ENCODE measurements at regions not wholly inside any gene's neighbourhood (a gene's known extent, or its start where the extent isn't known, plus 50 kb on each side); places are given as distances from the start of the nearest gene placed in this dataset.
"Not testable (repeated sequence)": the region's sequence is repeated elsewhere in the genome, so short reads cannot be mapped to it uniquely, and the experiment has no call there.

DNA sequence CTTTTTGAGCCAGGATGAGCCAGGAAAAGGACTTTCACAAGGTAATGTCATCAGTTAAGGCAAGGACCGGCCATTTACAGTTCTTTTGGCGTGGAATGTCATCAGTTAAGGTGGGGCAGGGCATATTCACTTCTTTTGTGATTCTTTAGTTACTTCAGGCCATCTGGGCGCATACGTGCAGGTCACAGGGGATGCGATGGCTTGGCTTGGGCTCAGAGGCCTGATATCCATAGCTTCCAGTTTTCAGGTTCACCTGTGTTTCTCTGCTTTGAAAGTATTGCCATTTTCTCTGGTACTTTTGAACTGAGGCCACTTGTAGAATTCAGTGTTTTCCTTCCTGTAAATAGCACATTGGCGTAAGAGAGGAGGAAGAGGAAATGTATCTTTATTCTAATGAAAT lies 546.9 kb downstream of the NR2F2 start:
- not testable (repeated sequence) for DNase-seq; H3K27ac ChIP-seq (ENCODE audit: low read length); H3K4me1 ChIP-seq (ENCODE audit: control insufficient read depth, insufficient read depth, low read length); H3K36me3 ChIP-seq (ENCODE audit: control insufficient read depth, insufficient read depth, low read length); H3K4me3 ChIP-seq (ENCODE audit: low read length); H3K27me3 ChIP-seq (ENCODE audit: control insufficient read depth, insufficient read depth, low read length); H3K9me3 ChIP-seq (ENCODE audit: control insufficient read depth, low read depth, low read length)
- WGBS (ENCODE audit: insufficient coverage, low lambda C conversion rate) = no CpG with 5 or more reads among the region's 6 CpGs

DNA sequence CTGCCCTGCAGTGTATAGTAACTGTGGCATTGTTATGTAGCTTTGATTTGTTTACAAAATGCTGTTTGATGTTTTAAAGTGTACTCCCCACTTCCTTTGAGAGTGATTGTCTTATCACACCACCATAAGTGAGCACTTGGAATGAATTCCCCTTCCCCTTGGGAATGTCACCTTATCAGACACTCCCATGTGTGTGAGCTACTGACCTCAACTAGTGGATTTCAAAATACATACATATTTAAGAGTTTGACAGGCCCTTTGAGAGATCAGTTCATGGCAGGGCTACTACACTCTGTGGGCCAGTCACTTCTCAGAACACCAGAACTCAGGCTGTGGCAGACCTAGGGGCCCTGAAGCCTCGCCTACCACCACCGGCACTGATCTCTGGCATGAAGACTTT lies 547.6 kb downstream of the NR2F2 start:
- no peaks in the 10 kb centered on the region for H3K27me3 ChIP-seq (ENCODE audit: control insufficient read depth, insufficient read depth, low read length)
- WGBS (ENCODE audit: insufficient coverage, low lambda C conversion rate) = no CpG with 5 or more reads among the region's 2 CpGs
- H3K4me1 ChIP-seq (ENCODE audit: control insufficient read depth, insufficient read depth, low read length) = no peaks in the 10 kb centered on the region
- H3K36me3 ChIP-seq (ENCODE audit: control insufficient read depth, insufficient read depth, low read length) = no peaks in the 10 kb centered on the region
- H3K4me3 ChIP-seq (ENCODE audit: low read length) = no peak overlapping the region
- no peaks in the 10 kb centered on the region for H3K9me3 ChIP-seq (ENCODE audit: control insufficient read depth, low read depth, low read length)
- DNase-seq = no peak
- H3K27ac ChIP-seq (ENCODE audit: low read length) = no peak overlapping the region

DNA sequence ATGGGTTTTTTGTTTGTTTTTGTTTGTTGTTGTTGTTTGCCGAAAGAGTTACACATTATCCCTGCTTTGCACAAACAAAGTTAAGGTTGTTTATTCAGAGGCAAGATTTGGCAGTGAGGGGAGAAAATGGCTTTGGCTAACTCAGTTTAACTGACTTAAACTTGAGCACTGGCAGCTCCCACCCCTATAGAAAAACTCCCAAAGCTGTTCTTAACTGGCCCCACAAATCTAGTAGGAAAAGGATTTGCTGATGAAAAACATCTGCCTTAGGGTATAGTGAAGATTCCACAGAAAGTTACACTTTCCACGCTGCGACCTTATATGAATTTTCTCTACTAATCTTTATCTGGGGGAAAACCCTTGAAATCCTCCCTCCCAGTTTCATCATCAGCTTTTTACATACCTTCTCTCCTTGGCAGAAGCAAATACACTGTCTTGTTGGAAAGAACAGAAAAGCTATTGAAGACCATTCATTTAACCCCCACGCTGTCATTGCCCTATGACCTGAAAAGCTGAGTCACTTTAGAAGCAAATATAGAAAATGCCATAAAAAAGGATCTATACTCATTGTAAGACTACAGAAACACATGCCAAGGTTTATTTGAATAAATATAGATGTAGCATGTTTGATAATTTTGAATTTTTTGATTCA lies 551.7 kb downstream of the NR2F2 start:
- no CpG with 5 or more reads among the region's 4 CpGs for WGBS (ENCODE audit: insufficient coverage, low lambda C conversion rate)

DNA sequence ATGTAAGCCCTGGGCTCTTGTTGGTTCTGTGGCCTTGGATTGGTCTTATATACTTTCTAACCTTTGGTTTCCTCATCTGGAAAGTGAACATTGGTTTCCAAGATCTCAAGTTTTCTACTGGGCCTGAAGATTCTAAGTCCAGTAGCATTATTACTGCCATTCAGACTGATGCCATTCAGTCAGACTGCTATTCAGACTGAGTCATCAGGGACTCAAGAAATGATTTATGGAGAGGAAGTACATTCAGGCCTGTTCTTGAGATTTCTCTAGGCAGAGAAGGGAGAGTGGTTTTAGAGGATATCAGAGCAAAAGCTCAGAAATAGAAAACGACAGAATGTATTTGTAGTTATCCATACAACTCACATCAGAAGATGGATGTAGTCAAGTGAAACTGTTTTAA lies 557.2 kb downstream of the NR2F2 start:
- H3K27me3 ChIP-seq (ENCODE audit: control insufficient read depth, insufficient read depth, low read length) = no peaks in the 10 kb centered on the region
- H3K4me3 ChIP-seq (ENCODE audit: low read length) = no peak overlapping the region
- H3K36me3 ChIP-seq (ENCODE audit: control insufficient read depth, insufficient read depth, low read length) = no peaks in the 10 kb centered on the region
- DNase-seq = no peak
- no CpG with 5 or more reads among the region's 1 CpG for WGBS (ENCODE audit: insufficient coverage, low lambda C conversion rate)
- H3K9me3 ChIP-seq (ENCODE audit: control insufficient read depth, low read depth, low read length) = no peaks in the 10 kb centered on the region
- no peaks in the 10 kb centered on the region for H3K4me1 ChIP-seq (ENCODE audit: control insufficient read depth, insufficient read depth, low read length)
- H3K27ac ChIP-seq (ENCODE audit: low read length) = no peak overlapping the region

More for the DNA sequence above, 551.7 kb downstream of the NR2F2 start:
- no peaks in the 10 kb centered on the region for H3K4me1 ChIP-seq (ENCODE audit: control insufficient read depth, insufficient read depth, low read length)
- no peaks in the 10 kb centered on the region for H3K9me3 ChIP-seq (ENCODE audit: control insufficient read depth, low read depth, low read length)
- H3K27ac ChIP-seq (ENCODE audit: low read length) = no peak overlapping the region
- no peaks in the 10 kb centered on the region for H3K36me3 ChIP-seq (ENCODE audit: control insufficient read depth, insufficient read depth, low read length)
- H3K27me3 ChIP-seq (ENCODE audit: control insufficient read depth, insufficient read depth, low read length) = no peaks in the 10 kb centered on the region
- no peak overlapping the region for H3K4me3 ChIP-seq (ENCODE audit: low read length)
- no peak for DNase-seq

DNA sequence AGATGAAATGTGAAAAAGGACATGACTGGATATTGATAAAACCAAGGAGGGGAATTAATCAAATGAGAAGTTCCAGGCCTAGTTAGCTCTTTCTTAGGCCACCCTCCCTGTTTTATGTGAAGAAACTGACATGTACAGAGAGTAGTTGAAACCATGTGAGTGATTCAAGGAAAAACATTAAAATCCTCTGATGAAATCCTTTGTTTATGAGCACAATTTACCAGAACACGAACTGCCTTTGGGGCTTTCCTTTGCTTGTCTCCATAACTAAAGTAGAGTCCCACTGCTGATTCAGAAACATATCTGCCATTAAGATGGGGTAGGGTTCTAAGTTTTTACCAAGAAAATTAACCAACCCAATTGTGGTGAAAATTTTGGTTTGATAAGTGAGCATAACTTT lies 558.3 kb downstream of the NR2F2 start:
- no peaks in the 10 kb centered on the region for H3K9me3 ChIP-seq (ENCODE audit: control insufficient read depth, low read depth, low read length)
- DNase-seq = no peak
- H3K27me3 ChIP-seq (ENCODE audit: control insufficient read depth, insufficient read depth, low read length) = no peaks in the 10 kb centered on the region
- no peaks in the 10 kb centered on the region for H3K4me1 ChIP-seq (ENCODE audit: control insufficient read depth, insufficient read depth, low read length)
- no CpG with 5 or more reads among the region's 1 CpG for WGBS (ENCODE audit: insufficient coverage, low lambda C conversion rate)
- no peaks in the 10 kb centered on the region for H3K36me3 ChIP-seq (ENCODE audit: control insufficient read depth, insufficient read depth, low read length)
- no peak overlapping the region for H3K4me3 ChIP-seq (ENCODE audit: low read length)
- no peak overlapping the region for H3K27ac ChIP-seq (ENCODE audit: low read length)

DNA sequence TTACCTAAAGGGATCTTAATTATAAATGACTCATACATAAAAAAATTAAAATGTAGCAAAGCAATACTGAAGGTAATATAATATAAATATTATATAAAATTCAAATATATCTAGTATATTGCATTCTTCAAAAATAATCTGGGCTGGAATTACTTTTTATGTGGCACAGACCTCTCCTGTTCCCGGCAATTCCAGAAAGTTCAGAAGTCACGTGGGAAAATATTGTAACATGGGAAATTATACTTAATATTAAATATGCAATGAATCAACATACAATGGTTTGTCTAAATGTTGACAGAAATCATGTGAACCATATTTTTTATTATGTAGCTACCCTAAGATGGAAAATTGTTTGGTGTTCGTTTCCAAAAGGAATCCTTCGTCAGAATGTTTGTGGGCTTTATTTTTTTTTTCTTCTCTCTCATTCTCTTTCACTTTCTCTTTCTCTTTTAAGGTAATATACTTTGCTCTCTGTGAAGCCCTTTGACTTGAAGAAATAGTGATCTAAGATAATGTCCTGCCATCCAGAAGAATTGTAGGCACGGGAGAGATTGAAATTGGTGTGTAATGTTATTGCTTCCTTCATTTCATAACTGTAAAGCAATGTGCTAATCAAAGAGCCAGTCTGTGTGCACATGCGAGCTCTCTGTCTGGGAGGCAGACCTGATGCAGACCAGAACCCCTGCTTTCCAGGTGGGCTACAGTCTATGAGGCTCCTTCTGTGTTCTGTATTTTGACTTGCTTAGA lies 559.4 kb downstream of the NR2F2 start:
- no peak overlapping the region for H3K4me3 ChIP-seq (ENCODE audit: low read length)
- H3K27me3 ChIP-seq (ENCODE audit: control insufficient read depth, insufficient read depth, low read length) = no peaks in the 10 kb centered on the region
- no peaks in the 10 kb centered on the region for H3K9me3 ChIP-seq (ENCODE audit: control insufficient read depth, low read depth, low read length)
- H3K27ac ChIP-seq (ENCODE audit: low read length) = no peak overlapping the region
- WGBS (ENCODE audit: insufficient coverage, low lambda C conversion rate) = 33% methylated on average over 5 of the region's 6 CpGs
- no peaks in the 10 kb centered on the region for H3K36me3 ChIP-seq (ENCODE audit: control insufficient read depth, insufficient read depth, low read length)
- peak in 1 of 2 donors; percentile 7 for DNase-seq
- no peaks in the 10 kb centered on the region for H3K4me1 ChIP-seq (ENCODE audit: control insufficient read depth, insufficient read depth, low read length)

DNA sequence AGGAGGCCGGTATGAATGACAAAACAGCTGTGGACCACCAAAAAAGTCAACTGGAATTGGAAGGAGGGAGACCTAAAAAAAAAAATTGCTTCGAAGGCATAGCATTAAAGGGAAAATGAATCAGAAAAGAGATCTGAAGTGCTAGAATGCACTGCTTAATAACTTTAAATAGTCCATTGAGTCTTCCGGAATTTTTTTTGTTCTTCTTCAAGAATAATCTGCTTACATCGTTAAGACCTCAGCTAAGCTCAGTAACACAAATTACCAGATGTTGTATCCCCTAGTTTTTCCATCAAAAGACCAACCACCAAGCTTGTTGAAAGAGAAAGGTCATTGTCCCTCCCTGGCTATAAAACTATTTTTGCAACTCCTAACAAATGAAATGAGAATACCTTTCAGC lies 560.5 kb downstream of the NR2F2 start:
- whole genome bisulfite sequencing (ENCODE audit: insufficient coverage, low lambda C conversion rate) = 75% methylated on average over 2 of the region's 4 CpGs
- no peaks in the 10 kb centered on the region for H3K36me3 ChIP-seq (ENCODE audit: control insufficient read depth, insufficient read depth, low read length)
- no peak overlapping the region for H3K4me3 ChIP-seq (ENCODE audit: low read length)
- no peaks in the 10 kb centered on the region for H3K27me3 ChIP-seq (ENCODE audit: control insufficient read depth, insufficient read depth, low read length)
- no peaks in the 10 kb centered on the region for H3K4me1 ChIP-seq (ENCODE audit: control insufficient read depth, insufficient read depth, low read length)
- no peak overlapping the region for H3K27ac ChIP-seq (ENCODE audit: low read length)
- H3K9me3 ChIP-seq (ENCODE audit: control insufficient read depth, low read depth, low read length) = no peaks in the 10 kb centered on the region
- no peak for DNase-seq

- no peaks in the 10 kb centered on the region for H3K4me1 ChIP-seq (ENCODE audit: control insufficient read depth, insufficient read depth, low read length)
- no peaks in the 10 kb centered on the region for H3K36me3 ChIP-seq (ENCODE audit: control insufficient read depth, insufficient read depth, low read length)
- no peak overlapping the region for H3K27ac ChIP-seq (ENCODE audit: low read length)
- WGBS (ENCODE audit: insufficient coverage, low lambda C conversion rate) = 67% methylated on average over 2 of the region's 5 CpGs
- no peak overlapping the region for H3K4me3 ChIP-seq (ENCODE audit: low read length)
- DNase-seq = no peak
- H3K27me3 ChIP-seq (ENCODE audit: control insufficient read depth, insufficient read depth, low read length) = no peaks in the 10 kb centered on the region
- H3K9me3 ChIP-seq (ENCODE audit: control insufficient read depth, low read depth, low read length) = no peaks in the 10 kb centered on the region
Measured at GRCh38 chr15:96893159-96893906, 562.8 kb downstream of the NR2F2 start.

- H3K9me3 ChIP-seq (ENCODE audit: control insufficient read depth, low read depth, low read length) = no peaks in the 10 kb centered on the region
- no peak overlapping the region for H3K27ac ChIP-seq (ENCODE audit: low read length)
- no peak overlapping the region for H3K4me3 ChIP-seq (ENCODE audit: low read length)
- no peaks in the 10 kb centered on the region for H3K4me1 ChIP-seq (ENCODE audit: control insufficient read depth, insufficient read depth, low read length)
- WGBS (ENCODE audit: insufficient coverage, low lambda C conversion rate) = 100% methylated on average over 1 of the region's 1 CpG
- no peaks in the 10 kb centered on the region for H3K36me3 ChIP-seq (ENCODE audit: control insufficient read depth, insufficient read depth, low read length)
- no peaks in the 10 kb centered on the region for H3K27me3 ChIP-seq (ENCODE audit: control insufficient read depth, insufficient read depth, low read length)
- DNase-seq = no peak
Measured at GRCh38 chr15:96894659-96895058, 564.2 kb downstream of the NR2F2 start.

DNA sequence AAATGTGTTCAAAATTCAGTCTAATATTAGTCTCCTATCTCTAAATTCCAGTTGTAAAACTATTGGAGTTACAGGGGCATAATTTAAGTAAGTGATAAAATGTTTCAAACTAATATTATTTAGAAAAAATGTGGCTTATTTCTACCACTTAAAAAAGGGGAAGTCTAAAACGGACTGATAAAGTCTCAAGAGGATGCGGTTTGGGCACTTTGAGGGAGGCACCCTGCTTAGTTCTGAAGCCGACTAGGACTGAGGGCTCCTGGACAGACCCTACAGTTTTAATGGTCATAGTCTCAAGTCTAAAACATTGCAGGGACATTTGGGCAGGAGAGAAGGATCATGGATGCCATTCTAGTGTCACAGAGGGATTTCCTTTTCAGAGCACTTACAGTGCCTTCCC lies 566.3 kb downstream of the NR2F2 start:
- Histone ChIP-seq H3K27ac (ENCODE audit: low read length) (no peak overlapping the region), H3K9me3 (ENCODE audit: control insufficient read depth, low read depth, low read length) (peaks cover 4% of the 10 kb centered on the region), H3K4me3 (ENCODE audit: low read length) (no peak overlapping the region), H3K4me1 (ENCODE audit: control insufficient read depth, insufficient read depth, low read length) (no peaks in the 10 kb centered on the region), H3K27me3 (ENCODE audit: control insufficient read depth, insufficient read depth, low read length) (no peaks in the 10 kb centered on the region), H3K36me3 (ENCODE audit: control insufficient read depth, insufficient read depth, low read length) (no peaks in the 10 kb centered on the region)
- no CpG with 5 or more reads among the region's 3 CpGs for WGBS (ENCODE audit: insufficient coverage, low lambda C conversion rate)
- DNase-seq = no peak

Measured in large intestine (tissue), 3 donors.